ENCODE measurements at regions not wholly inside any gene's neighbourhood (a gene's known extent, or its start where the extent isn't known, plus 50 kb on each side); places are given as distances from the start of the nearest gene placed in this dataset.
"Not testable (repeated sequence)": the region's sequence is repeated elsewhere in the genome, so short reads cannot be mapped to it uniquely, and the experiment has no call there.

GRCh38 chr3:196147116-196147515, 64.1 kb downstream of the ZDHHC19 start:
- DNase-seq (ENCODE audit: low spot score), result no peak

- no peak for DNase-seq (ENCODE audit: low spot score)
Observed at GRCh38 chr3:196145468-196146262, 63.8 kb upstream of the TFRC start.

- peak; percentile 52 for DNase-seq (ENCODE audit: low spot score)
Observed at GRCh38 chr3:196144383-196145105, 62.7 kb upstream of the TFRC start.

GRCh38 chr3:196143708-196144382, 62.0 kb upstream of the TFRC start:
- no peak for DNase-seq (ENCODE audit: low spot score)

- DNase-seq (ENCODE audit: low spot score), result no peak
Observed at GRCh38 chr3:196142202-196142956, 60.5 kb upstream of the TFRC start.

- DNase-seq (ENCODE audit: low spot score), result no peak
Observed at GRCh38 chr3:196141866-196142201, 59.9 kb upstream of the TFRC start.

- DNase-seq (ENCODE audit: low spot score), result no peak
Observed at GRCh38 chr3:196141052-196141865, 59.4 kb upstream of the TFRC start.

- DNase-seq (ENCODE audit: low spot score), result no peak
Observed at GRCh38 chr3:196140224-196140623, 58.3 kb upstream of the TFRC start.

GRCh38 chr3:196139281-196139680, 57.4 kb upstream of the TFRC start:
- no peak for DNase-seq (ENCODE audit: low spot score)

- DNase-seq (ENCODE audit: low spot score), result peak; percentile 20
Observed at GRCh38 chr3:196138482-196139254, 56.8 kb upstream of the TFRC start.

GRCh38 chr3:196136640-196136989, 54.7 kb upstream of the TFRC start:
- not testable (repeated sequence) for DNase-seq (ENCODE audit: low spot score)

GRCh38 chr3:196135693-196136639, 54.1 kb upstream of the TFRC start:
- no peak for DNase-seq (ENCODE audit: low spot score)

GRCh38 chr3:196134691-196135090, 52.8 kb upstream of the TFRC start:
- DNase-seq (ENCODE audit: low spot score), result no peak

GRCh38 chr3:196133869-196134268, 52.0 kb upstream of the TFRC start:
- DNase-seq (ENCODE audit: low spot score), result not testable (repeated sequence)

- no peak for DNase-seq (ENCODE audit: low spot score)
Observed at GRCh38 chr3:196131921-196132320, 50.0 kb upstream of the TFRC start.

Measured in AG08395 (cell line).